ENCODE measurements at regions not wholly inside any gene's neighbourhood (a gene's known extent, or its start where the extent isn't known, plus 50 kb on each side); places are given as distances from the start of the nearest gene placed in this dataset.

GRCh38 chr11:10618490-10618889, 50.0 kb upstream of the LYVE1 start:
- Histone ChIP-seq H3K4me3 (no peak overlapping the region), H3K27ac (peak overlapping the region in 2 of 4 donors; percentile 47 to 73), H3K27me3 (no peaks in the 10 kb centered on the region), H3K4me1 (peaks cover 0 to 5% (median 0%) of the 10 kb centered on the region in 4 donors), H3K36me3 (no peaks in the 10 kb centered on the region), H3K9me3 (no peaks in the 10 kb centered on the region)
- no peak for DNase-seq
- TF ChIP-seq POLR2A (IDR thresholded peaks at IDR 0.05) = no peak
- no peak for TF ChIP-seq CTCF (IDR thresholded peaks at IDR 0.05)

Data from Peyer's patch (tissue), 4 donors.